GM19351 (cell line): ENCODE measurements at regions not wholly inside any gene's neighbourhood (a gene's known extent, or its start where the extent isn't known, plus 50 kb on each side); places are given as distances from the start of the nearest gene placed in this dataset.
"Not testable (repeated sequence)": the region's sequence is repeated elsewhere in the genome, so short reads cannot be mapped to it uniquely, and the experiment has no call there.

Experiments
- ATAC-seq: cut with Tn5 transposase; IDR thresholded peaks from one replicate; pipeline ENCODE4 v1.9.1; 2021; ENCODE audit warnings: mild to moderate bottlenecking, moderate library complexity; ENCODE audit not compliant: unreplicated experiment

- ATAC-seq, result no peak
Observed at GRCh38 chr6:8821981-8822381, 386.6 kb upstream of the SLC35B3 start.

- ATAC-seq, result no peak
Observed at GRCh38 chr6:8820313-8820712, 385.0 kb upstream of the SLC35B3 start.

GRCh38 chr6:8819446-8819845 lies 384.1 kb upstream of the SLC35B3 start:
- no peak for ATAC-seq

GRCh38 chr6:8814440-8815000 lies 379.2 kb upstream of the SLC35B3 start:
- ATAC-seq, result no peak

GRCh38 chr6:8810325-8810724 lies 375.0 kb upstream of the SLC35B3 start:
- no peak for ATAC-seq

- ATAC-seq, result no peak
Observed at GRCh38 chr6:8809662-8810061, 374.3 kb upstream of the SLC35B3 start.

GRCh38 chr6:8803181-8803760 lies 367.9 kb upstream of the SLC35B3 start:
- ATAC-seq, result no peak

GRCh38 chr6:8802397-8802796 lies 367.1 kb upstream of the SLC35B3 start:
- not testable (repeated sequence) for ATAC-seq

GRCh38 chr6:8794420-8794819 lies 359.1 kb upstream of the SLC35B3 start:
- ATAC-seq, result no peak

- no peak for ATAC-seq
Observed at GRCh38 chr6:8789878-8790277, 354.5 kb upstream of the SLC35B3 start.

GRCh38 chr6:8785223-8785622 lies 349.9 kb upstream of the SLC35B3 start:
- no peak for ATAC-seq

GRCh38 chr6:8783191-8783590 lies 347.8 kb upstream of the SLC35B3 start:
- no peak for ATAC-seq

GRCh38 chr6:8780653-8781052 lies 345.3 kb upstream of the SLC35B3 start:
- peak; percentile 56 for ATAC-seq

GRCh38 chr6:8764733-8765132 lies 329.4 kb upstream of the SLC35B3 start:
- ATAC-seq, result no peak

GRCh38 chr6:8760951-8761350 lies 325.6 kb upstream of the SLC35B3 start:
- ATAC-seq, result no peak

- ATAC-seq, result peak; percentile 80
Observed at GRCh38 chr6:8758412-8758811, 323.1 kb upstream of the SLC35B3 start.

- ATAC-seq, result no peak
Observed at GRCh38 chr6:8750627-8751026, 315.3 kb upstream of the SLC35B3 start.

GRCh38 chr6:8749465-8749864 lies 314.1 kb upstream of the SLC35B3 start:
- ATAC-seq, result no peak

- peak; percentile 92 for ATAC-seq
Observed at GRCh38 chr6:8743170-8743745, 307.9 kb upstream of the SLC35B3 start.

- no peak for ATAC-seq
Observed at GRCh38 chr6:8739454-8739853, 304.1 kb upstream of the SLC35B3 start.

GRCh38 chr6:8738951-8739350 lies 303.6 kb upstream of the SLC35B3 start:
- ATAC-seq, result no peak

GRCh38 chr6:8736156-8736895 lies 301.0 kb upstream of the SLC35B3 start:
- no peak for ATAC-seq
